Nephron progenitor cell (in vitro differentiated cells): ENCODE measurements at regions not wholly inside any gene's neighbourhood (a gene's known extent, or its start where the extent isn't known, plus 50 kb on each side); places are given as distances from the start of the nearest gene placed in this dataset.

ENCODE experiments used
- DNase-seq: peaks from one replicate; pipeline ENCODE4 v3.0.0; 2021
- H3K27ac Mint-ChIP-seq: 2 replicates; pipeline ENCODE4 v1.8.0; 2021; ENCODE audit warnings: mild to moderate bottlenecking, moderate library complexity, mixed read lengths
- H3K27me3 Mint-ChIP-seq: 2 replicates; pipeline ENCODE4 v1.8.0; 2021; ENCODE audit warnings: mild to moderate bottlenecking, low read depth, mixed read lengths; ENCODE audit not compliant: poor library complexity
- H3K36me3 Mint-ChIP-seq: 2 replicates; pipeline ENCODE4 v1.8.0; 2021; ENCODE audit warnings: low read depth, mixed read lengths
- H3K4me1 Mint-ChIP-seq: 2 replicates; pipeline ENCODE4 v1.8.0; 2021; ENCODE audit warnings: mixed read lengths
- H3K4me3 Mint-ChIP-seq: 2 replicates; pipeline ENCODE4 v1.8.0; 2021; ENCODE audit warnings: mild to moderate bottlenecking, moderate library complexity, mixed read lengths
- H3K9me3 Mint-ChIP-seq: 2 replicates; pipeline ENCODE4 v1.8.0; 2021; ENCODE audit warnings: mild to moderate bottlenecking, moderate library complexity, mixed read lengths
- CTCF ChIP-seq: fragments of 200-600 bp; sonication (generic); IDR thresholded peaks from 2 replicates; pipeline ENCODE4 v1.5.0; 2021; ENCODE audit warnings: antibody characterized with exemption

GRCh38 chr13:99105160-99105559 lies 95.5 kb upstream of the UBAC2 start:
- no peak overlapping the region for H3K4me3 Mint-ChIP-seq
- DNase-seq = no peak
- peaks cover 24% of the 10 kb centered on the region for H3K4me1 Mint-ChIP-seq
- H3K36me3 Mint-ChIP-seq = no peaks in the 10 kb centered on the region
- peaks cover 14% of the 10 kb centered on the region for H3K9me3 Mint-ChIP-seq
- H3K27ac Mint-ChIP-seq = peak overlapping the region; percentile 5
- TF ChIP-seq CTCF = no peak
- peaks cover 10% of the 10 kb centered on the region for H3K27me3 Mint-ChIP-seq

- DNase-seq = no peak
- Mint-ChIP-seq H3K4me1 (no peaks in the 10 kb centered on the region), H3K27ac (no peak overlapping the region), H3K4me3 (no peak overlapping the region), H3K36me3 (no peaks in the 10 kb centered on the region), H3K9me3 (peaks cover 9% of the 10 kb centered on the region), H3K27me3 (peaks cover 10% of the 10 kb centered on the region)
- TF ChIP-seq CTCF = no peak
Observed at GRCh38 chr13:99113351-99113750, 87.3 kb upstream of the UBAC2 start.

- Mint-ChIP-seq H3K27me3 (peaks cover under 1% of the 10 kb centered on the region), H3K4me3 (no peak overlapping the region), H3K36me3 (peaks cover 4% of the 10 kb centered on the region), H3K9me3 (peaks cover 14% of the 10 kb centered on the region), H3K27ac (no peak overlapping the region), H3K4me1 (no peaks in the 10 kb centered on the region)
- TF ChIP-seq CTCF = no peak
- DNase-seq = no peak
Observed at GRCh38 chr13:99118179-99118578, 82.5 kb upstream of the UBAC2 start.

GRCh38 chr13:99119656-99120055 lies 81.0 kb upstream of the UBAC2 start:
- H3K27me3 Mint-ChIP-seq = no peaks in the 10 kb centered on the region
- no peak for DNase-seq
- H3K36me3 Mint-ChIP-seq = peaks cover 4% of the 10 kb centered on the region
- peaks cover 14% of the 10 kb centered on the region for H3K9me3 Mint-ChIP-seq
- H3K4me1 Mint-ChIP-seq = no peaks in the 10 kb centered on the region
- H3K4me3 Mint-ChIP-seq = no peak overlapping the region
- TF ChIP-seq CTCF = no peak
- no peak overlapping the region for H3K27ac Mint-ChIP-seq

GRCh38 chr13:99120751-99121150 lies 79.9 kb upstream of the UBAC2 start:
- H3K27me3 Mint-ChIP-seq = no peaks in the 10 kb centered on the region
- peaks cover 4% of the 10 kb centered on the region for H3K36me3 Mint-ChIP-seq
- no peak for DNase-seq
- no peak overlapping the region for H3K27ac Mint-ChIP-seq
- peaks cover 14% of the 10 kb centered on the region for H3K9me3 Mint-ChIP-seq
- H3K4me3 Mint-ChIP-seq = no peak overlapping the region
- TF ChIP-seq CTCF = no peak
- H3K4me1 Mint-ChIP-seq = no peaks in the 10 kb centered on the region

- Mint-ChIP-seq H3K27ac (no peak overlapping the region), H3K27me3 (peaks cover 5% of the 10 kb centered on the region), H3K4me3 (no peak overlapping the region), H3K9me3 (peaks cover 14% of the 10 kb centered on the region), H3K36me3 (peaks cover 4% of the 10 kb centered on the region), H3K4me1 (no peaks in the 10 kb centered on the region)
- no peak for TF ChIP-seq CTCF
- DNase-seq = no peak
Observed at GRCh38 chr13:99122171-99122570, 78.5 kb upstream of the UBAC2 start.
